Ishikawa (cell line): ENCODE measurements at regions not wholly inside any gene's neighbourhood (a gene's known extent, or its start where the extent isn't known, plus 50 kb on each side); places are given as distances from the start of the nearest gene placed in this dataset.

Experiments used
- CEBPB ChIP-seq: IDR thresholded peaks from 2 replicates; pipeline ENCODE4 v1.6.1; 2012
- CREB1 ChIP-seq: IDR thresholded peaks from 2 replicates; pipeline ENCODE4 v1.6.1; 2012; ENCODE audit warnings: low read depth
- EGR1 ChIP-seq: IDR thresholded peaks from 2 replicates; pipeline ENCODE4 v1.6.1; 2012
- EP300 ChIP-seq: IDR thresholded peaks from 2 replicates; pipeline ENCODE4 v1.6.1; 2012; ENCODE audit warnings: borderline replicate concordance
- FOXM1 ChIP-seq: IDR thresholded peaks from 2 replicates; pipeline ENCODE4 v1.6.1; 2012; ENCODE audit warnings: low read depth, borderline replicate concordance
- NFIC ChIP-seq: IDR thresholded peaks from 2 replicates; pipeline ENCODE4 v1.6.1; 2012
- RAD21 ChIP-seq: IDR thresholded peaks from 2 replicates; pipeline ENCODE4 v1.6.1; 2012; ENCODE audit warnings: low read depth
- TAF1 ChIP-seq: IDR thresholded peaks from 2 replicates; pipeline ENCODE4 v1.6.1; 2012; ENCODE audit warnings: low read depth, mild to moderate bottlenecking
- TCF12 ChIP-seq: IDR thresholded peaks from 2 replicates; pipeline ENCODE4 v1.6.1; 2012; ENCODE audit warnings: low read depth
- TEAD4 ChIP-seq: IDR thresholded peaks from 2 replicates; pipeline ENCODE4 v1.6.1; 2012
- YY1 ChIP-seq: IDR thresholded peaks from 2 replicates; pipeline ENCODE4 v1.6.1; 2012; ENCODE audit warnings: low read depth
- ZBTB7A ChIP-seq: IDR thresholded peaks from 2 replicates; pipeline ENCODE4 v1.6.1; 2012; ENCODE audit warnings: low read depth
- TF ChIP-seq, protein P1 (sequence below): IDR thresholded peaks from 2 replicates; pipeline ENCODE4 v1.6.1; 2012
- TF ChIP-seq, protein P2 (sequence below): IDR thresholded peaks from 2 replicates; pipeline ENCODE4 v1.6.1; 2012
- TF ChIP-seq, protein P3 (sequence below): IDR thresholded peaks from 2 replicates; pipeline ENCODE4 v1.6.1; 2012; ENCODE audit warnings: low read depth, mild to moderate bottlenecking

DNA sequence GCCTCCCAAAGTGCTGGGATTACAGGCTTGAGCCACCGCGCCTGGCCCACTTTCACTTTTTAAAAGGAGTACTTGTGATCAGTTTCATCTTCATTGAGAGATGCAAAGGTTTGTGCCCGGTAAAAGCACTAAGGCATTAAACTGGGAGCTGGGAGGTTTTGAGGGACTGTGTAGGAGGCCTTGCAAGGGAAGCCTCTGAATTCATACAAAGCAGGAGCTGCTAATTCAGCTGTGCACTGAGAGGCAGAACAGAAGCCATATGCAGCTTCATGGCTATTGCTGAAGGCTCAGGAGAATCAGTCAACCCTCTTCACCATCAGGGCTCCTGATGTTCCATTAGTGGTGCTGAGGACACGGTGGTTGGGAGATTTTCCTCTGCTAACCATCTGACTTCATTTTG, 77.7 kb downstream of the GPR88 start:
- TF ChIP-seq RAD21 (no peak), EP300 (no peak), TEAD4 (no peak), TAF1 (no peak)

- TF ChIP-seq CEBPB (no peak), NFIC (no peak)
- TF ChIP-seq, protein P1, sequence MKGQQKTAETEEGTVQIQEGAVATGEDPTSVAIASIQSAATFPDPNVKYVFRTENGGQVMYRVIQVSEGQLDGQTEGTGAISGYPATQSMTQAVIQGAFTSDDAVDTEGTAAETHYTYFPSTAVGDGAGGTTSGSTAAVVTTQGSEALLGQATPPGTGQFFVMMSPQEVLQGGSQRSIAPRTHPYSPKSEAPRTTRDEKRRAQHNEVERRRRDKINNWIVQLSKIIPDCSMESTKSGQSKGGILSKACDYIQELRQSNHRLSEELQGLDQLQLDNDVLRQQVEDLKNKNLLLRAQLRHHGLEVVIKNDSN = no peak
Observed at GRCh38 chr1:100616121-100616621, 78.2 kb downstream of the GPR88 start.

DNA sequence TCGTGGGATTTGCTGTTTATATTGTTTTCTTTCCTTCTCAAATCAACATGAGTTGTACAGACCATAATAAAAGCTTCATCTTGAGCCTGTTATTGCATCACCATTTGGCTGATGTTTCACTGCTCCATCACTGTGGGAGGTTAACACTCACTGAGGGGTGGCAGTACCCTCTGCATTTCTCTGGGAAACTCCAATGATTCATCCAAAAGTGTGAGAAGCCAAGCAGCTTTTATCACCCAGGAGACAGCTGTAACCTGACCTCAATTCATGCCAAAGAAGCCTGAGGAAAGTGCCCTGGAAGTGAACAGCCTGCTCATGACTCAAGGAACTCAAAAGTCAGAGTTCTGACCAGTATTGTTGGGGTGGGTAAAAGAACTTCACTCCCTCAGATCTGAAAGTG, 84.1 kb downstream of the GPR88 start:
- no peak for TF ChIP-seq FOXM1
- TF ChIP-seq ZBTB7A = no peak
- TF ChIP-seq YY1 = no peak
- no peak for TF ChIP-seq TEAD4
- TF ChIP-seq, protein P2, sequence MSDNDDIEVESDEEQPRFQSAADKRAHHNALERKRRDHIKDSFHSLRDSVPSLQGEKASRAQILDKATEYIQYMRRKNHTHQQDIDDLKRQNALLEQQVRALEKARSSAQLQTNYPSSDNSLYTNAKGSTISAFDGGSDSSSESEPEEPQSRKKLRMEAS = no peak
- no peak for TF ChIP-seq EGR1

- no peak for TF ChIP-seq TAF1
- no peak for TF ChIP-seq RAD21
- TF ChIP-seq, protein P2 = no peak
- TF ChIP-seq EP300 = no peak
- TF ChIP-seq, protein P1 = no peak
- TF ChIP-seq TEAD4 = no peak
- no peak for TF ChIP-seq EGR1
- no peak for TF ChIP-seq ZBTB7A
- no peak for TF ChIP-seq CEBPB
- TF ChIP-seq, protein P3, sequence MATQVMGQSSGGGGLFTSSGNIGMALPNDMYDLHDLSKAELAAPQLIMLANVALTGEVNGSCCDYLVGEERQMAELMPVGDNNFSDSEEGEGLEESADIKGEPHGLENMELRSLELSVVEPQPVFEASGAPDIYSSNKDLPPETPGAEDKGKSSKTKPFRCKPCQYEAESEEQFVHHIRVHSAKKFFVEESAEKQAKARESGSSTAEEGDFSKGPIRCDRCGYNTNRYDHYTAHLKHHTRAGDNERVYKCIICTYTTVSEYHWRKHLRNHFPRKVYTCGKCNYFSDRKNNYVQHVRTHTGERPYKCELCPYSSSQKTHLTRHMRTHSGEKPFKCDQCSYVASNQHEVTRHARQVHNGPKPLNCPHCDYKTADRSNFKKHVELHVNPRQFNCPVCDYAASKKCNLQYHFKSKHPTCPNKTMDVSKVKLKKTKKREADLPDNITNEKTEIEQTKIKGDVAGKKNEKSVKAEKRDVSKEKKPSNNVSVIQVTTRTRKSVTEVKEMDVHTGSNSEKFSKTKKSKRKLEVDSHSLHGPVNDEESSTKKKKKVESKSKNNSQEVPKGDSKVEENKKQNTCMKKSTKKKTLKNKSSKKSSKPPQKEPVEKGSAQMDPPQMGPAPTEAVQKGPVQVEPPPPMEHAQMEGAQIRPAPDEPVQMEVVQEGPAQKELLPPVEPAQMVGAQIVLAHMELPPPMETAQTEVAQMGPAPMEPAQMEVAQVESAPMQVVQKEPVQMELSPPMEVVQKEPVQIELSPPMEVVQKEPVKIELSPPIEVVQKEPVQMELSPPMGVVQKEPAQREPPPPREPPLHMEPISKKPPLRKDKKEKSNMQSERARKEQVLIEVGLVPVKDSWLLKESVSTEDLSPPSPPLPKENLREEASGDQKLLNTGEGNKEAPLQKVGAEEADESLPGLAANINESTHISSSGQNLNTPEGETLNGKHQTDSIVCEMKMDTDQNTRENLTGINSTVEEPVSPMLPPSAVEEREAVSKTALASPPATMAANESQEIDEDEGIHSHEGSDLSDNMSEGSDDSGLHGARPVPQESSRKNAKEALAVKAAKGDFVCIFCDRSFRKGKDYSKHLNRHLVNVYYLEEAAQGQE = no peak
- no peak for TF ChIP-seq TCF12
- TF ChIP-seq FOXM1 = no peak
- no peak for TF ChIP-seq CREB1
- TF ChIP-seq YY1 = no peak
- TF ChIP-seq NFIC = no peak
Observed at GRCh38 chr1:100622506-100622905, 84.6 kb downstream of the GPR88 start.

- TF ChIP-seq FOXM1 (no peak), CEBPB (no peak), YY1 (no peak), TCF12 (no peak), TAF1 (no peak), RAD21 (no peak), TEAD4 (no peak), NFIC (no peak), ZBTB7A (no peak), EGR1 (no peak), CREB1 (no peak)
- TF ChIP-seq, protein P2 = no peak
- TF ChIP-seq, protein P1 = no peak
- TF ChIP-seq, protein P3 = no peak
Observed at GRCh38 chr1:100622966-100623762, 85.2 kb downstream of the GPR88 start.
